ENCODE measurements at regions not wholly inside any gene's neighbourhood (a gene's known extent, or its start where the extent isn't known, plus 50 kb on each side); places are given as distances from the start of the nearest gene placed in this dataset.
"Not testable (repeated sequence)": the region's sequence is repeated elsewhere in the genome, so short reads cannot be mapped to it uniquely, and the experiment has no call there.

DNA sequence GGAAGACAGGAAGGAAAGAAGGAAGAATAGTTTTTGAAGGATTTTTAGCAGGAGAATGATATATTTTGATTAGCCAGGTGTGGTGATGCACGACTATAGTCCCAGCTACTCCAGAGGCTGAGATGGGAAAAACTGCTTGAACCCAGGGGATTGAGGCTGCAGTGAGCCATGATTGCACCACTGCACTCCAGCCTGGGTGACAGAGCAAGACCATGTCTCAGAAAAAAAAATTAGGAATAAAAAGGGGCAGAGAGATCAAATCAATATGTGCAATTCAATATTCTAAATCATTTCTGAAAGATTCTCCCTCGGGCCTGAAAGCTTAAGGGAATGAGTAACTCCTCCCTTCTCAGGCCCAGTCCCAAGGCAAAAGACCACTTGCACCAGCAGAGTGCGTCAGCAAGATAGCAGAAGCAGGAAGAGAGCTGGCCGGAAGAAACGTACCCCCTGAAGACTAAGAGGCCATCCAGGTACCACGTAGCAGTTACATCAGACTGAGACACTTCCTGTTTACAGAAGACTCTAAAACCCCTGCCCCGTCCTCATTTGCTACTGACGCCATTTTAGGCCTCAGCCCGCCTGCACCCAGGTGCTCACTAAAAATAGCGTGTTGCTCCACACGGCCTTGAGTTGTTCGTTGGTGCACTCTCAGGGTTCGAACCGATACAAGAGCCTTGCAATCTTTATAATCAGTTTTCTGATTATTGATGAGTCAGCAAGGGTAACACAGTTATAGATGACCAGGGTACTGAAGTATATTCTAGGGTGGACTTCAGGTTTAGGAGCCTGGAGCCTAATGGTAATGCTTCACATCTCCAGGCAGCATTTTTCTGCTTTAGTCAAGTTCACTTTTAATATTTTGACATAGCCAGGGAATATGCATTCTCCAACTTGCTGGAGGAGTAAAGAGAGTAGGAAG lies 57.7 kb upstream of the CSRP2 start:
- TF ChIP-seq, protein P1, sequence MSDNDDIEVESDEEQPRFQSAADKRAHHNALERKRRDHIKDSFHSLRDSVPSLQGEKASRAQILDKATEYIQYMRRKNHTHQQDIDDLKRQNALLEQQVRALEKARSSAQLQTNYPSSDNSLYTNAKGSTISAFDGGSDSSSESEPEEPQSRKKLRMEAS (CRISPR knock-in tag; IDR thresholded peaks at IDR 0.05), result no peak
- TF ChIP-seq ATF1 (CRISPR knock-in tag; IDR thresholded peaks at IDR 0.05), result no peak
- TF ChIP-seq TCF7 (CRISPR knock-in tag; IDR thresholded peaks at IDR 0.05; ENCODE audit: low read depth), result no peak
- TF ChIP-seq ZNF121 (CRISPR knock-in tag; IDR thresholded peaks at IDR 0.05), result peak; percentile 3; the same call in 1 of the 2 replicates
- TF ChIP-seq, protein P2, sequence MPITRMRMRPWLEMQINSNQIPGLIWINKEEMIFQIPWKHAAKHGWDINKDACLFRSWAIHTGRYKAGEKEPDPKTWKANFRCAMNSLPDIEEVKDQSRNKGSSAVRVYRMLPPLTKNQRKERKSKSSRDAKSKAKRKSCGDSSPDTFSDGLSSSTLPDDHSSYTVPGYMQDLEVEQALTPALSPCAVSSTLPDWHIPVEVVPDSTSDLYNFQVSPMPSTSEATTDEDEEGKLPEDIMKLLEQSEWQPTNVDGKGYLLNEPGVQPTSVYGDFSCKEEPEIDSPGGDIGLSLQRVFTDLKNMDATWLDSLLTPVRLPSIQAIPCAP (CRISPR knock-in tag; IDR thresholded peaks at IDR 0.05), result no peak
- CTCF ChIA-PET, result interaction anchor here (1.1 to 2.3 kb wide), 2 partner anchors 74 to 117 kb away, joined by 3 to 21 read pairs; no protein-coding TSS in a partner anchor
- DNase-seq (ENCODE audit: low spot score), result no peak
- H3K4me1 Mint-ChIP-seq, result peaks cover 17% of the 10 kb centered on the region
- no peaks in the 10 kb centered on the region for H3K27me3 Mint-ChIP-seq (ENCODE audit: low read depth)
- peaks cover 26% of the 10 kb centered on the region for H3K9me3 Mint-ChIP-seq
- POLR2A ChIA-PET, result interaction anchor here (0.6 kb wide), 1 partner anchor 377 kb away, joined by 3 read pairs; the partner anchor contains the start of gene OSBPL8
- no peak overlapping the region for H3K4me3 Mint-ChIP-seq
- peak; percentile 62 for ATAC-seq
- no peak overlapping the region for H3K27ac Mint-ChIP-seq
- H3K36me3 Mint-ChIP-seq, result 0 out of 2 replicates have a peak, but pooled peaks cover 2% of the 10 kb centered on the region

DNA sequence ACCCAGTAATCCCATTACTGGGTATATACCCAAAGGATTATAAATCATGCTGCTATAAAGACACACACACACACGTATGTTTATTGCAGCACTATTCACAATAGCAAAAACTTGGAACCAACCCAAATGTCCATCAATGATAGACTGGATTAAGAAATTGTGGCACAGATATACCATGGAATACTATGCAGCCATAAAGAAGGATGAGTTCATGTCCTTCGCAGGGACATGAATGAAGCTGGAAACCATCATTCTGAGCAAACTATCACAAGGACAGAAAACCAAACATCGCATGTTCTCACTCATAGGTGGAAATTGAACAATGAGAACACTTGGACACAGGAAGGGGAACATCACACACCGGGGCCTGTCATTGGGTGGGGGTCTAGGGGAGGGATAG lies 54.6 kb upstream of the CSRP2 start:
- peaks cover 19% of the 10 kb centered on the region for H3K4me1 Mint-ChIP-seq
- ATAC-seq; H3K4me3 Mint-ChIP-seq; H3K27me3 Mint-ChIP-seq (ENCODE audit: low read depth); POLR2A ChIA-PET; DNase-seq (ENCODE audit: low spot score); CTCF ChIA-PET; H3K36me3 Mint-ChIP-seq; H3K27ac Mint-ChIP-seq: not testable (repeated sequence)
- peaks cover 29% of the 10 kb centered on the region for H3K9me3 Mint-ChIP-seq

DNA sequence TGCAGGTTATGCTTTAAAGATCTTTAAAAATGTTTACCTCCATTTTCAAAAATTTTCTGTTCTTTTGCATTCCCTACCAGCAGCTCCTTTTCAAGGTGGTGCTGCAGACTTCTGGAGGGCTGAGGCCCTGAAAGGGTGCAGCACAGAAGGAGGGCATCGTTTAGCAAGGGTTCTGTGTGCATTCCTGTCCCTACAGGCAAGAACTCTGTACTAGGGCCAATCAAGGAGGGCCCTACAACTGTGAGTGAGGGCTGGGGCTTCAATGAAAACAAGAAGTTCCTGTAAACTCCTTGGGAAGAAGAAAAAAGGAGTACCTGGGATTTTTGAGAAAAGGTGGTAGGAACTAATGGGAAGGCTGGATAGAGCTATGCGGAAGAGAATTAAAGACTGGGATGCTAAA lies 50.7 kb upstream of the CSRP2 start:
- CTCF ChIA-PET, result interaction anchor here (1.7 kb wide), 1 partner anchor 81 kb away, joined by 11 read pairs; no protein-coding TSS in a partner anchor
- DNase-seq (ENCODE audit: low spot score) (peak; percentile 16), ATAC-seq (peak; percentile 85)
- POLR2A ChIA-PET, result no interaction called here
- Mint-ChIP-seq H3K4me3 (no peak overlapping the region), H3K27ac (no peak overlapping the region), H3K27me3 (ENCODE audit: low read depth) (no peaks in the 10 kb centered on the region), H3K36me3 (no peaks in the 10 kb centered on the region), H3K4me1 (peaks cover 7% of the 10 kb centered on the region), H3K9me3 (peaks cover 17% of the 10 kb centered on the region; the same call in 1 of the 2 replicates)
- TF ChIP-seq ZNF423 (CRISPR knock-in tag; IDR thresholded peaks at IDR 0.05) (peak; percentile 27; the same call in 1 of the 2 replicates), OVOL2 (CRISPR knock-in tag; IDR thresholded peaks at IDR 0.05; ENCODE audit: borderline replicate concordance) (no peak)
